ENCODE measurements at regions not wholly inside any gene's neighbourhood (a gene's known extent, or its start where the extent isn't known, plus 50 kb on each side); places are given as distances from the start of the nearest gene placed in this dataset.

GRCh38 chr13:31455581-31455980 is 255.8 kb downstream of the B3GLCT start:
- peaks cover 0 to 13% (median 0%) of the 10 kb centered on the region in 9 donors for H3K9me3 Mint-ChIP-seq
- H3K27ac Mint-ChIP-seq, result no peak overlapping the region
- no peak for ATAC-seq
- H3K4me1 Mint-ChIP-seq, result peaks cover 0 to 1% (median 0%) of the 10 kb centered on the region in 4 donors
- POLR2A ChIA-PET, result no interaction called here
- no peak for DNase-seq
- H3K36me3 Mint-ChIP-seq, result no peaks in the 10 kb centered on the region
- H3K4me3 Mint-ChIP-seq, result no peak overlapping the region
- H3K27me3 Mint-ChIP-seq, result peaks cover 3 to 35% (median 11%) of the 10 kb centered on the region in 5 donors

- Mint-ChIP-seq H3K27me3 (peaks cover 3 to 30% (median 9%) of the 10 kb centered on the region in 5 donors), H3K4me1 (no peaks in the 10 kb centered on the region), H3K27ac (peak overlapping the region in 1 of 10 donors; percentile 30), H3K4me3 (no peak overlapping the region), H3K36me3 (no peaks in the 10 kb centered on the region), H3K9me3 (peaks cover 0 to 13% (median 0%) of the 10 kb centered on the region in 9 donors)
- DNase-seq (no peak), ATAC-seq (no peak)
- POLR2A ChIA-PET, result no interaction called here
These were observed 256.3 kb downstream of the B3GLCT start for GRCh38 chr13:31456056-31456455.

- H3K4me3 Mint-ChIP-seq, result no peak overlapping the region
- H3K9me3 Mint-ChIP-seq, result peaks cover 0 to 9% (median 0%) of the 10 kb centered on the region in 9 donors
- ATAC-seq (no peak), DNase-seq (no peak)
- H3K4me1 Mint-ChIP-seq, result no peaks in the 10 kb centered on the region
- no peaks in the 10 kb centered on the region for H3K36me3 Mint-ChIP-seq
- POLR2A ChIA-PET, result no interaction called here
- no peak overlapping the region for H3K27ac Mint-ChIP-seq
- H3K27me3 Mint-ChIP-seq, result peaks cover 0 to 1% (median 0%) of the 10 kb centered on the region in 5 donors
These were observed 260.3 kb downstream of the B3GLCT start for GRCh38 chr13:31460061-31460460.

GRCh38 chr13:31461923-31462322 is 262.1 kb downstream of the B3GLCT start:
- no peaks in the 10 kb centered on the region for H3K4me1 Mint-ChIP-seq
- DNase-seq (no peak), ATAC-seq (no peak)
- peaks cover 0 to 9% (median 0%) of the 10 kb centered on the region in 9 donors for H3K9me3 Mint-ChIP-seq
- H3K27ac Mint-ChIP-seq, result no peak overlapping the region
- no peaks in the 10 kb centered on the region for H3K36me3 Mint-ChIP-seq
- H3K4me3 Mint-ChIP-seq, result no peak overlapping the region
- peaks cover 0 to 10% (median 3%) of the 10 kb centered on the region in 5 donors for H3K27me3 Mint-ChIP-seq
- POLR2A ChIA-PET, result interaction anchor here (0.7 kb wide), 1 partner anchor 260 kb away, joined by 3 read pairs; no protein-coding TSS in a partner anchor

- no peak for ATAC-seq
- no peaks in the 10 kb centered on the region for H3K4me1 Mint-ChIP-seq
- no peak for DNase-seq
- H3K4me3 Mint-ChIP-seq, result no peak overlapping the region
- peaks cover 0 to 5% (median 0%) of the 10 kb centered on the region in 9 donors for H3K9me3 Mint-ChIP-seq
- H3K36me3 Mint-ChIP-seq, result no peaks in the 10 kb centered on the region
- H3K27me3 Mint-ChIP-seq, result peaks cover under 1 to 18% (median 6%) of the 10 kb centered on the region in 5 donors
- no peak overlapping the region for H3K27ac Mint-ChIP-seq
- POLR2A ChIA-PET, result no interaction called here
These were observed 263.0 kb downstream of the B3GLCT start for GRCh38 chr13:31462766-31463165.

GRCh38 chr13:31468114-31468902 is 268.5 kb downstream of the B3GLCT start:
- H3K4me1 Mint-ChIP-seq, result no peaks in the 10 kb centered on the region
- no peaks in the 10 kb centered on the region for H3K9me3 Mint-ChIP-seq
- no peak overlapping the region for H3K4me3 Mint-ChIP-seq
- H3K27me3 Mint-ChIP-seq, result peaks cover 6 to 35% (median 7%) of the 10 kb centered on the region in 5 donors
- H3K36me3 Mint-ChIP-seq, result no peaks in the 10 kb centered on the region
- no peak for ATAC-seq
- no peak for DNase-seq
- POLR2A ChIA-PET, result no interaction called here
- no peak overlapping the region for H3K27ac Mint-ChIP-seq

GRCh38 chr13:31469377-31469776 is 269.6 kb downstream of the B3GLCT start:
- Mint-ChIP-seq H3K9me3 (no peaks in the 10 kb centered on the region), H3K36me3 (no peaks in the 10 kb centered on the region), H3K4me1 (no peaks in the 10 kb centered on the region), H3K27ac (no peak overlapping the region), H3K27me3 (peaks cover 7 to 35% (median 8%) of the 10 kb centered on the region in 5 donors), H3K4me3 (no peak overlapping the region)
- POLR2A ChIA-PET, result no interaction called here
- no peak for DNase-seq
- no peak for ATAC-seq

GRCh38 chr13:31476266-31476665 is 263.1 kb upstream of the RXFP2 start:
- ATAC-seq (no peak), DNase-seq (no peak)
- no peaks in the 10 kb centered on the region for H3K4me1 Mint-ChIP-seq
- no peak overlapping the region for H3K27ac Mint-ChIP-seq
- no peak overlapping the region for H3K4me3 Mint-ChIP-seq
- POLR2A ChIA-PET, result no interaction called here
- peaks cover 0 to 15% (median 0%) of the 10 kb centered on the region in 5 donors for H3K27me3 Mint-ChIP-seq
- no peaks in the 10 kb centered on the region for H3K36me3 Mint-ChIP-seq
- peaks cover 0 to 4% (median 0%) of the 10 kb centered on the region in 9 donors for H3K9me3 Mint-ChIP-seq

- Mint-ChIP-seq H3K27ac (no peak overlapping the region), H3K4me3 (no peak overlapping the region), H3K36me3 (no peaks in the 10 kb centered on the region), H3K27me3 (peaks cover 0 to 15% (median 0%) of the 10 kb centered on the region in 5 donors), H3K4me1 (no peaks in the 10 kb centered on the region), H3K9me3 (peaks cover 0 to 4% (median 0%) of the 10 kb centered on the region in 9 donors)
- POLR2A ChIA-PET, result no interaction called here
- no peak for ATAC-seq
- no peak for DNase-seq
These were observed 262.6 kb upstream of the RXFP2 start for GRCh38 chr13:31476753-31477152.

GRCh38 chr13:31477961-31478360 is 261.4 kb upstream of the RXFP2 start:
- Mint-ChIP-seq H3K27me3 (peaks cover 0 to 12% (median 0%) of the 10 kb centered on the region in 5 donors), H3K27ac (no peak overlapping the region), H3K4me1 (no peaks in the 10 kb centered on the region), H3K4me3 (no peak overlapping the region), H3K9me3 (peaks cover 0 to 4% (median 0%) of the 10 kb centered on the region in 9 donors), H3K36me3 (no peaks in the 10 kb centered on the region)
- no peak for DNase-seq
- no peak for ATAC-seq
- POLR2A ChIA-PET, result no interaction called here

- ATAC-seq, result no peak
- POLR2A ChIA-PET, result no interaction called here
- H3K36me3 Mint-ChIP-seq, result no peaks in the 10 kb centered on the region
- H3K4me3 Mint-ChIP-seq, result no peak overlapping the region
- H3K27me3 Mint-ChIP-seq, result peaks cover 0 to 3% (median 2%) of the 10 kb centered on the region in 5 donors
- H3K9me3 Mint-ChIP-seq, result peaks cover 0 to 7% (median 1%) of the 10 kb centered on the region in 9 donors
- DNase-seq, result no peak
- no peak overlapping the region for H3K27ac Mint-ChIP-seq
- H3K4me1 Mint-ChIP-seq, result no peaks in the 10 kb centered on the region
These were observed 254.1 kb upstream of the RXFP2 start for GRCh38 chr13:31485183-31485582.

GRCh38 chr13:31485651-31486051 is 253.7 kb upstream of the RXFP2 start:
- POLR2A ChIA-PET, result no interaction called here

GRCh38 chr13:31495336-31495735 is 244.0 kb upstream of the RXFP2 start:
- no peak overlapping the region for H3K4me3 Mint-ChIP-seq
- no peaks in the 10 kb centered on the region for H3K4me1 Mint-ChIP-seq
- DNase-seq (no peak), ATAC-seq (no peak)
- H3K27ac Mint-ChIP-seq, result no peak overlapping the region
- H3K36me3 Mint-ChIP-seq, result peaks cover 0 to 14% (median 0%) of the 10 kb centered on the region in 3 donors
- POLR2A ChIA-PET, result no interaction called here
- H3K9me3 Mint-ChIP-seq, result peaks cover 13 to 37% (median 29%) of the 10 kb centered on the region in 9 donors
- H3K27me3 Mint-ChIP-seq, result peaks cover 0 to 10% (median 0%) of the 10 kb centered on the region in 5 donors

More at GRCh38 chr13:31485651-31486051, 253.7 kb upstream of the RXFP2 start:
- H3K27me3 Mint-ChIP-seq, result peaks cover 0 to 2% (median 0%) of the 10 kb centered on the region in 5 donors
- no peaks in the 10 kb centered on the region for H3K4me1 Mint-ChIP-seq
- H3K9me3 Mint-ChIP-seq, result peaks cover 0 to 11% (median 0%) of the 10 kb centered on the region in 9 donors
- H3K27ac Mint-ChIP-seq, result no peak overlapping the region
- DNase-seq, result no peak
- no peaks in the 10 kb centered on the region for H3K36me3 Mint-ChIP-seq
- no peak overlapping the region for H3K4me3 Mint-ChIP-seq
- ATAC-seq, result no peak

Measured in naive thymus-derived CD8-positive, alpha-beta T cell (primary cell).